ENCODE measurements at regions not wholly inside any gene's neighbourhood (a gene's known extent, or its start where the extent isn't known, plus 50 kb on each side); places are given as distances from the start of the nearest gene placed in this dataset.

GRCh38 chrX:42616981-42617380 is 161.0 kb downstream of the PPP1R2C start:
- Mint-ChIP-seq H3K27ac (no peak overlapping the region), H3K36me3 (peaks cover 10% of the 10 kb centered on the region), H3K27me3 (ENCODE audit: low read depth) (no peaks in the 10 kb centered on the region), H3K9me3 (peaks cover 19% of the 10 kb centered on the region), H3K4me1 (peaks cover 16% of the 10 kb centered on the region), H3K4me3 (no peak overlapping the region)
- POLR2A ChIA-PET = no interaction called here
- no peak for ATAC-seq
- CTCF ChIA-PET = no interaction called here
- no peak for DNase-seq (ENCODE audit: low spot score)
- no peak for TF ChIP-seq ZNF671 (CRISPR knock-in tag; IDR thresholded peaks at IDR 0.05)
- TF ChIP-seq ELF4 (CRISPR knock-in tag; IDR thresholded peaks at IDR 0.05; ENCODE audit: low read depth) = no peak
- TF ChIP-seq NFYB (CRISPR knock-in tag; conservative IDR thresholded peaks at IDR 0.05; ENCODE audit: low read depth) = no peak
- TF ChIP-seq ZMAT4 (CRISPR knock-in tag; IDR thresholded peaks at IDR 0.05) = no peak
- no peak for TF ChIP-seq USF2 (CRISPR knock-in tag; IDR thresholded peaks at IDR 0.05)
- no peak for TF ChIP-seq ATF6 (CRISPR knock-in tag; IDR thresholded peaks at IDR 0.05)
- no peak for TF ChIP-seq EMX1 (CRISPR knock-in tag; IDR thresholded peaks at IDR 0.05)
- no peak for TF ChIP-seq ZNF263 (CRISPR knock-in tag; IDR thresholded peaks at IDR 0.05; ENCODE audit: low read depth)
- no peak for TF ChIP-seq ZNF219 (CRISPR knock-in tag; IDR thresholded peaks at IDR 0.05; ENCODE audit: borderline replicate concordance)
- TF ChIP-seq, protein P1, sequence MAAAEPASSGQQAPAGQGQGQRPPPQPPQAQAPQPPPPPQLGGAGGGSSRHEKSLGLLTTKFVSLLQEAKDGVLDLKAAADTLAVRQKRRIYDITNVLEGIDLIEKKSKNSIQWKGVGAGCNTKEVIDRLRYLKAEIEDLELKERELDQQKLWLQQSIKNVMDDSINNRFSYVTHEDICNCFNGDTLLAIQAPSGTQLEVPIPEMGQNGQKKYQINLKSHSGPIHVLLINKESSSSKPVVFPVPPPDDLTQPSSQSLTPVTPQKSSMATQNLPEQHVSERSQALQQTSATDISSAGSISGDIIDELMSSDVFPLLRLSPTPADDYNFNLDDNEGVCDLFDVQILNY (CRISPR knock-in tag; IDR thresholded peaks at IDR 0.05) = no peak
- no peak for TF ChIP-seq ETV6 (CRISPR knock-in tag; IDR thresholded peaks at IDR 0.05)
- TF ChIP-seq ZNF232 (CRISPR knock-in tag; IDR thresholded peaks at IDR 0.05) = no peak
- no peak for TF ChIP-seq SMAD3 (CRISPR knock-in tag; IDR thresholded peaks at IDR 0.05; ENCODE audit: borderline replicate concordance)
- TF ChIP-seq, protein P2, sequence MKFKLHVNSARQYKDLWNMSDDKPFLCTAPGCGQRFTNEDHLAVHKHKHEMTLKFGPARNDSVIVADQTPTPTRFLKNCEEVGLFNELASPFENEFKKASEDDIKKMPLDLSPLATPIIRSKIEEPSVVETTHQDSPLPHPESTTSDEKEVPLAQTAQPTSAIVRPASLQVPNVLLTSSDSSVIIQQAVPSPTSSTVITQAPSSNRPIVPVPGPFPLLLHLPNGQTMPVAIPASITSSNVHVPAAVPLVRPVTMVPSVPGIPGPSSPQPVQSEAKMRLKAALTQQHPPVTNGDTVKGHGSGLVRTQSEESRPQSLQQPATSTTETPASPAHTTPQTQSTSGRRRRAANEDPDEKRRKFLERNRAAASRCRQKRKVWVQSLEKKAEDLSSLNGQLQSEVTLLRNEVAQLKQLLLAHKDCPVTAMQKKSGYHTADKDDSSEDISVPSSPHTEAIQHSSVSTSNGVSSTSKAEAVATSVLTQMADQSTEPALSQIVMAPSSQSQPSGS (CRISPR knock-in tag; IDR thresholded peaks at IDR 0.05; ENCODE audit: borderline replicate concordance, low read depth) = no peak
- TF ChIP-seq RORB (CRISPR knock-in tag; IDR thresholded peaks at IDR 0.05) = no peak
- TF ChIP-seq ZBTB21 (CRISPR knock-in tag; IDR thresholded peaks at IDR 0.05; ENCODE audit: borderline replicate concordance) = no peak
- TF ChIP-seq MYBL2 (CRISPR knock-in tag; IDR thresholded peaks at IDR 0.05) = no peak
- TF ChIP-seq FOXJ3 (CRISPR knock-in tag; IDR thresholded peaks at IDR 0.05; ENCODE audit: borderline replicate concordance) = no peak
- no peak for TF ChIP-seq ZNF281 (CRISPR knock-in tag; IDR thresholded peaks at IDR 0.05)

Measured in WTC11 (cell line).